Glomerular endothelial cell (primary cell): ENCODE measurements at regions not wholly inside any gene's neighbourhood (a gene's known extent, or its start where the extent isn't known, plus 50 kb on each side); places are given as distances from the start of the nearest gene placed in this dataset.

ENCODE experiments used
- DNase-seq: peaks from one replicate; pipeline ENCODE4 v3.0.0-alpha.2; 2011; ENCODE audit warnings: low read depth, low spot score; ENCODE audit errors: extremely low read depth

- DNase-seq: no peak
Measured at GRCh38 chr11:112795911-112796649, 165.1 kb upstream of the NCAM1 start.

GRCh38 chr11:112797092-112797491 lies 164.1 kb upstream of the NCAM1 start:
- no peak for DNase-seq

- no peak for DNase-seq
Measured at GRCh38 chr11:112797648-112798293, 163.4 kb upstream of the NCAM1 start.

GRCh38 chr11:112801025-112801816 lies 160.0 kb upstream of the NCAM1 start:
- DNase-seq: no peak

GRCh38 chr11:112801817-112802088 lies 159.5 kb upstream of the NCAM1 start:
- DNase-seq: no peak

- DNase-seq: no peak
Measured at GRCh38 chr11:112805658-112806057, 155.6 kb upstream of the NCAM1 start.

- DNase-seq: no peak
Measured at GRCh38 chr11:112806256-112806655, 155.0 kb upstream of the NCAM1 start.

GRCh38 chr11:112806876-112807275 lies 154.3 kb upstream of the NCAM1 start:
- DNase-seq: no peak

- no peak for DNase-seq
Measured at GRCh38 chr11:112809429-112809828, 151.8 kb upstream of the NCAM1 start.

- DNase-seq: no peak
Measured at GRCh38 chr11:112810951-112811350, 150.3 kb upstream of the NCAM1 start.

- DNase-seq: no peak
Measured at GRCh38 chr11:112811783-112812182, 149.4 kb upstream of the NCAM1 start.

- no peak for DNase-seq
Measured at GRCh38 chr11:112812729-112813128, 148.5 kb upstream of the NCAM1 start.

- no peak for DNase-seq
Measured at GRCh38 chr11:112814168-112814567, 147.1 kb upstream of the NCAM1 start.

- DNase-seq: no peak
Measured at GRCh38 chr11:112817376-112817775, 143.8 kb upstream of the NCAM1 start.

GRCh38 chr11:112822478-112823274 lies 138.5 kb upstream of the NCAM1 start:
- DNase-seq: no peak

- no peak for DNase-seq
Measured at GRCh38 chr11:112826026-112826425, 135.2 kb upstream of the NCAM1 start.

- no peak for DNase-seq
Measured at GRCh38 chr11:112826788-112827187, 134.4 kb upstream of the NCAM1 start.

GRCh38 chr11:112828421-112828820 lies 132.8 kb upstream of the NCAM1 start:
- DNase-seq: no peak

GRCh38 chr11:112829971-112830654 lies 131.1 kb upstream of the NCAM1 start:
- DNase-seq: no peak

GRCh38 chr11:112831041-112831440 lies 130.2 kb upstream of the NCAM1 start:
- no peak for DNase-seq
